NCI-H82 treated with DMSO at 0.1 percent for 48 hours (cell line): ENCODE measurements at regions not wholly inside any gene's neighbourhood (a gene's known extent, or its start where the extent isn't known, plus 50 kb on each side); places are given as distances from the start of the nearest gene placed in this dataset.
"Not testable (repeated sequence)": the region's sequence is repeated elsewhere in the genome, so short reads cannot be mapped to it uniquely, and the experiment has no call there.

Experiments used
- DNase-seq: peaks from one replicate; lab custom pipeline; 2025; ENCODE audit not compliant: unreplicated experiment; lab: John Stamatoyannopoulos, UW

- DNase-seq: no peak
These were observed 78.2 kb downstream of the MSL3 start for GRCh38 chrX:11836284-11836683.

DNA sequence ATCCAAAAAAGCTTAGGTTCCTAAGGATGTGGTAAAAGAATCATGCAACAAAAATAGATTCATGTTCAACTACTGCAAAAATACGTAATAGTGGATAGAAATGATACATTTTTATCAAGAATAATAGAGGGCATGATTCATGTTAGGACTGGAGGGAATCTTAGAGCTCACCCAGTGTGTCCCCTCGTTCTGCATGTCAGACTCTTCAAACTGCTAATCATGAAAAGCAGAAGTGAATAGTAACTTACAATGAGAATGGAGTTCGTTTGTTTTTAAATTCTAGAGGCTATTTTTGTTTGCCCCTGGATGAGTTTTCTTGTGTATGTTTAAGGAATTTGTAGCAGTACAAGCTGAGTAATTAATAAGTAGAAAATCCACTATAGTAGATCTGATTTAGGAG lies 79.4 kb downstream of the MSL3 start:
- DNase-seq: no peak

- DNase-seq: no peak
These were observed 106.1 kb downstream of the MSL3 start for GRCh38 chrX:11864171-11864570.

- DNase-seq: no peak
These were observed 109.7 kb downstream of the MSL3 start for GRCh38 chrX:11867610-11868345.

DNA sequence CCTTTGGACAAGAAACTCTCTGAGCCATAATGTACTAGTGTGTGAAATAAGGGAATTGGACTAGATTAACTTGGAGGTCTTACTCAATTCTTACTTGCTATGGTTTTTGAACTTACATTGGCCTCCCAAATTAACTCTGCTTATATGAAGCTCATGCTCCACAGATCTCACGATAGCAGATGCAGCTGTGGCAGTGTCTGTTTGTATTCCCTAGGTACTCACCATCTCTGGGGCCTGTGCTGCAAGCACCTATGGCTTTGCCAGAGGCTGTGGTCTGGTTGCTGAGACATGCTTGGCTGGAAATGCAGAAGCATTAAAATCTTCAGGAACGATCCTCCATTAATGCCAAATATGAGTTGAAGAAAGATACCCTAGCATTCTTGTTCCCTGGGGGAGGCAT lies 112.8 kb downstream of the MSL3 start:
- DNase-seq: no peak

- DNase-seq: no peak
These were observed 123.6 kb downstream of the MSL3 start for GRCh38 chrX:11881485-11882170.

- no peak for DNase-seq
These were observed 128.7 kb downstream of the MSL3 start for GRCh38 chrX:11886745-11887144.

GRCh38 chrX:11887175-11887574 lies 129.1 kb downstream of the MSL3 start:
- DNase-seq: no peak

DNA sequence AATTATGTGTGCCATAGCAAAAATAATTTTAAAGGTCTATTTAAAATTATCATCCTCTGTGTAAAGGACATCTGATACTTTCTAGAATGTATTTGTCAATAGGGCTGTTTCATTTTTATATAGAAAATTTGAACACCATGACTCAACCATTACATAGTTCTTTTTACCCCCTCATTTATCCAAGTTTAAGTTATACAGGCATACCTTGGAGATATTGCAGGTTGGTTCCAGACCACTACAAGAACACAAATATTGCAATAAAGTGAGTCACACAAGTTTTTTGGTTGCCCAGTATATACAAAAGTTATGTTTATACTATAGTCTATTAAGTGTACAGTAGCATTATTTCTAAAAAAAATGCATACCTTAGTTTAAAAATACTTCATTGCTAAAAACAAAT lies 130.4 kb downstream of the MSL3 start:
- DNase-seq: no peak

DNA sequence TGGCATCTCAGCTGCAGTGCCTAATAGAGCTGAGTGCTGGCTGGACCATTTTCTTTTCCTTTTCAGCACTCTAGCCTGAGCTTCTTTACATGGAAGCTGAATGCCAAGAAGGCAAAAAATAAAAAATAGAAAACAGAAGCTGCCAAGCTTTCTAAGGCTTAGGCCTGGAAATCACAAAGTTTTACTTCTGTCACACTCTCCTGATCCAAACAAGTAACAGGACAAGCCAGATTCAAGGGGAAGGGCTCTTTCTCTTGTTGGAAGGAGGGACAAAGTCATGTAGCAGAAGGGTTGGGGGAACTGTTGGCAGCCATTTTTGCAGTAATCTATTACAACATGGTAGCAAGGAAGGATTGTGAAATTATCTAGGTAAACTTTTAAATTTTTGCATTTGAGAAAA lies 131.8 kb downstream of the MSL3 start:
- DNase-seq: no peak

GRCh38 chrX:11890836-11891514 lies 132.9 kb downstream of the MSL3 start:
- DNase-seq: no peak

DNA sequence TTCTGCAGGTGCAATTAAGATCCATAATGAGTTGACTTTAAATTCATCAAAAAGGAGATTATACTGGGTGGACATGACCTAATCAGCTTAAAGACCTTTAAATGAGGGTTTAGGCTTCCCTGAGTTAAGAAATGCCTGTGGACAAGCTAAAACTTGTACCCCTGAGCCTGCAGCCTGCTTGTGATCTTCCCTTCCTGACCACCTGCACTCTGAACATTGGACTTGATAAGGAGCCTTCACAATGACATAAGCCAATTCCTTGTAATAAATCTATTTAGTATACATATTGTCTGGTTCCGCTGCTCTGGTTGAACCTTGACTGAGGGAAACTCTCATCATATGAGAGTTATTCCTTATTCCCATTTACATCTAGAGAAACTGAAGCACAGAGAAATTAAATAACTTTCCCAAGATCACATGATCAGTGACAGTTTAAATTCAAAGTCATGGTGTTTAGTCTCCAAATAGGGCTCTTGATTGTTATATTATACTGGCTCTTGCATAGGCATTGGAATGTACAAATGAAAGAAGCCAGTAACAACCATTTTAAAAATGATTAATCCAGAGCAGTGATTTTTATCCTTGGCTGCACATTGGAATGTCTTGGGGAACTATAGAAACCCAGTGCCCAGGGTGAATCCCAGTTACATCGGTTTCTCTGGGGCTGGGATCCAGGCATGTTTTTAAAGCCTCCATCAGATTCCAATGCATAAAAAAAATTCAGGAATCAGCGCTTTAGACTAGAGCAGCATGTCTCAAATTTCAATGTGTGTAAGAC lies 136.1 kb downstream of the MSL3 start:
- DNase-seq: no peak

DNA sequence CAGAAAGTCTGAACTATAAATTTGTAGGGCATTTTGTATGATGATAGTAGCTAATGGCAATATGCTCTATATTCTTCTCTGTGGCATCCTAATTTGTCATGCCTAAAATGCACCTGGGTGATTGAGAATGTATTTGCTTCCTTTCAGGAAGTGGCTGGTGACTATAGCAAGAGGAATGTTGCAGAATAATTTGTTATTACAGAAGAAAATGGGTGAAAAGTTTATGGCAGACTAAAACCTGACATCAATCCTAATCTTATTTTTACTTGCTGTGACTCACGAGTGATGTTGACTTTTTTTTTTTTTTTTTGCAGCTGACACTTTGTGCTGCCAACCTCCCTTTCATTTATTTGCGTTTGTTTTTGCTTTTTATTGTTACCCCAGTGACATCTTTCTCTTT lies 141.1 kb downstream of the MSL3 start:
- DNase-seq: no peak

DNA sequence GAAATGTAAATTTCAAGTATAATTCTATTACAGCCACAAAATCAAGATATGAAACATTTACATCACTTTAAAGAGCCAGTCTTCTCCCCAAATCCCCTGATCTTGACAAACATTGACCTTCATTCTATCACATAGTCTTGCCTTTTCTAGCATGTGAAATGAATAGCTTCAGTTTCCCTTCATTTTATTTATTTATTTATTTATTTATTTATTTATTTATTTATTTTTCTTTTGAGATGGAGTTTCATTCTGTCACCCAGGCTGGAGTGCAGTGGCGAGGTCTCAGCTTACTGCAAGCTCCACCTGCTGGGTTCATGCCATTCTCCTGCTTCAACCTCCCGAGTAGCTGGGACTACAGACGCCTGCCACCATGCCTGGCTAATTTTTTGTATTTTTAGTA lies 147.9 kb downstream of the MSL3 start:
- not testable (repeated sequence) for DNase-seq

GRCh38 chrX:11908371-11908770 lies 150.3 kb downstream of the MSL3 start:
- no peak for DNase-seq

- no peak for DNase-seq
These were observed 155.0 kb downstream of the MSL3 start for GRCh38 chrX:11913001-11913400.

DNA sequence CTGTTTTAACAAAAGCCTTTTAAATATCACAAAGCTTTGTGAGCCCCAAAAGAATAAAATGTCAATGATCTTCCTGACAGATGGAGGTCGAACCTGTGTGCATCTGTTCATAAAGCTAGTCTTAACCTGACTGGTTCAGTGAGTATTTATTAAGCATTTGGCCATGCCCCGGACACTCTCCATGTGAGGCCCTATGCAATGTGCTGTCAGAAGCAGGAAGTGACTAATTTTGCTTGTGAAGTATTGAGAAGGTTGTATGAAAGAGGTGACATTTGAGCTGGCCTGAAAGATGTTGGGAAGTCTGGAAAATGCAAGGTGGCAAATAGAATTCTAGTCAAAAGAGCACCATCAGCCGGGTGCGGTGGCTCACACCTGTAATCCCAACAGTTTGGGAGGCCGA lies 171.4 kb downstream of the MSL3 start:
- DNase-seq: no peak

GRCh38 chrX:11932423-11932822 lies 174.4 kb downstream of the MSL3 start:
- DNase-seq: no peak

- no peak for DNase-seq
These were observed 176.1 kb downstream of the MSL3 start for GRCh38 chrX:11934089-11934488.

DNA sequence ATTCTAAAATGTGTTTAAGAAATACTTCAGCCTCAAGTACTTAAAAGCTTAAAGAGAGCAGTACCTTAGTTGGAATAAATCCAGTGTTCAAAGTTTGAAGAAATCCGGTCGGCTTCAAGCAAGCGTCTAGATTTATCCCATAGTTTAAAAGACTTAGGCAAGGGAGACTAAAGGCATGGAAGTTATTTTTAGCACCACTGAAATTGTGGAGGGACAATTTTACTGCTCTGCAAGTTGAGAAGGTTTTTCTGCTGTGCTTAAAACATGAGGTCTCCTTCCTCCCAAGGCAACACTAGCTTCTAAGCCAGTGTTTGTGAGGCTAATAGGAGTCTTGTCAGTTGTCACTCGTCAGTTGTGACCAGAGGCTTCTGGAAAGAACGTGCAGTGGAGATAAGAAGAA lies 183.5 kb downstream of the MSL3 start:
- no peak for DNase-seq

DNA sequence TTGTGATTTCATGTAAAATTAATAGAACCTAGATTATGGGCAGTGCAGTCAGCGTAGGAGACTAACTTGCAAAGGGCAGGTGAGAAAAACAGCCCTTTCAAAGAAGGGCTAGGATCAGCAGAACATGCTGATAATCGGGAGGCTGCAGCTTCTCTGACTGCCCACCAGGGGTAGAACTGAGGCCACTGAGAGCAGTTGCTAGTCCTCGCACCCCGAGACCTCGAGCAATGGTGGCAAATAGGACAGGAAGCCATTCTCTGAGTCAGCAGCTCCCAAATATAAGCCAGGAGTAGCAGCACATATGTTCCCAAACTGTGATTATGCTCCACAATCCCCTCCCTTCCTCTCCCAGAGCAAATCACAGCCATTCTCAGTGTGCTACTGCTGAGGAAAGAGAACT lies 186.5 kb downstream of the MSL3 start:
- peak; percentile 10 for DNase-seq
